Central memory CD8-positive, alpha-beta T cell (primary cell): ENCODE measurements at regions not wholly inside any gene's neighbourhood (a gene's known extent, or its start where the extent isn't known, plus 50 kb on each side); places are given as distances from the start of the nearest gene placed in this dataset.

ENCODE experiments used
- ATAC-seq: fragments of 150-1000 bp; cut with Tn5 transposase; replicated peaks from 2 replicates; pipeline ENCODE4 v1.10.0; 2022; ENCODE audit warnings: mild to moderate bottlenecking, moderate FRiP score, moderate number of reproducible peaks; ENCODE audit not compliant: poor library complexity, severe bottlenecking; ENCODE audit errors: extremely low read depth
- DNase-seq, 2 donors: peaks; one replicate each; pipeline ENCODE4 v3.0.0; 2021; ENCODE audit warnings: low spot score in 2 of 2
- H3K27ac Mint-ChIP-seq: one replicate; pipeline ENCODE4 v1.8.0; 2022; ENCODE audit warnings: low read depth, mild to moderate bottlenecking, moderate library complexity, mixed read lengths
- H3K27me3 Mint-ChIP-seq: one replicate; pipeline ENCODE4 v1.8.0; 2022; ENCODE audit warnings: mixed read lengths
- H3K36me3 Mint-ChIP-seq: one replicate; pipeline ENCODE4 v1.8.0; 2022; ENCODE audit warnings: mild to moderate bottlenecking, moderate library complexity, mixed read lengths; ENCODE audit not compliant: insufficient read depth
- H3K4me1 Mint-ChIP-seq: one replicate; pipeline ENCODE4 v1.8.0; 2022; ENCODE audit warnings: mixed read lengths
- H3K4me3 Mint-ChIP-seq: one replicate; pipeline ENCODE4 v1.8.0; 2022; ENCODE audit warnings: mild to moderate bottlenecking, moderate library complexity, mixed read lengths
- H3K9me3 Mint-ChIP-seq: one replicate; pipeline ENCODE4 v1.8.0; 2022; ENCODE audit warnings: mixed read lengths

- H3K4me1 Mint-ChIP-seq: no peaks in the 10 kb centered on the region
These were observed 409.5 kb upstream of the FIGN start for GRCh38 chr2:164145093-164145987.

GRCh38 chr2:164143183-164143930, 407.5 kb upstream of the FIGN start:
- no peak overlapping the region for H3K27ac Mint-ChIP-seq
- DNase-seq (no peak), ATAC-seq (no peak)
- H3K4me3 Mint-ChIP-seq: no peak overlapping the region
- H3K36me3 Mint-ChIP-seq: peaks cover 2% of the 10 kb centered on the region
- H3K9me3 Mint-ChIP-seq: peaks cover 6% of the 10 kb centered on the region
- no peaks in the 10 kb centered on the region for H3K27me3 Mint-ChIP-seq
- H3K4me1 Mint-ChIP-seq: no peaks in the 10 kb centered on the region

More at GRCh38 chr2:164145093-164145987, 409.5 kb upstream of the FIGN start:
- H3K4me3 Mint-ChIP-seq: no peak overlapping the region
- peaks cover 2% of the 10 kb centered on the region for H3K36me3 Mint-ChIP-seq
- ATAC-seq: no peak
- H3K9me3 Mint-ChIP-seq: peaks cover 15% of the 10 kb centered on the region
- DNase-seq: no peak
- H3K27ac Mint-ChIP-seq: no peak overlapping the region
- no peaks in the 10 kb centered on the region for H3K27me3 Mint-ChIP-seq

- peaks cover 2% of the 10 kb centered on the region for H3K36me3 Mint-ChIP-seq
- no peaks in the 10 kb centered on the region for H3K27me3 Mint-ChIP-seq
- H3K4me1 Mint-ChIP-seq: no peaks in the 10 kb centered on the region
- H3K9me3 Mint-ChIP-seq: peaks cover 6% of the 10 kb centered on the region
- H3K27ac Mint-ChIP-seq: no peak overlapping the region
- ATAC-seq (no peak), DNase-seq (no peak)
- H3K4me3 Mint-ChIP-seq: no peak overlapping the region
These were observed 406.9 kb upstream of the FIGN start for GRCh38 chr2:164142755-164143154.

GRCh38 chr2:164141271-164141670, 405.5 kb upstream of the FIGN start:
- peaks cover 2% of the 10 kb centered on the region for H3K36me3 Mint-ChIP-seq
- no peak overlapping the region for H3K27ac Mint-ChIP-seq

GRCh38 chr2:164138750-164139149, 402.9 kb upstream of the FIGN start:
- Mint-ChIP-seq H3K4me1 (no peaks in the 10 kb centered on the region), H3K27me3 (no peaks in the 10 kb centered on the region), H3K9me3 (no peaks in the 10 kb centered on the region), H3K4me3 (no peak overlapping the region), H3K36me3 (no peaks in the 10 kb centered on the region), H3K27ac (no peak overlapping the region)
- DNase-seq (no peak), ATAC-seq (no peak)

More at GRCh38 chr2:164141271-164141670, 405.5 kb upstream of the FIGN start:
- H3K4me3 Mint-ChIP-seq: no peak overlapping the region
- no peaks in the 10 kb centered on the region for H3K4me1 Mint-ChIP-seq
- no peak for DNase-seq
- peaks cover 6% of the 10 kb centered on the region for H3K9me3 Mint-ChIP-seq
- no peak for ATAC-seq
- H3K27me3 Mint-ChIP-seq: no peaks in the 10 kb centered on the region

- no peaks in the 10 kb centered on the region for H3K27me3 Mint-ChIP-seq
- no peak overlapping the region for H3K4me3 Mint-ChIP-seq
- H3K27ac Mint-ChIP-seq: no peak overlapping the region
- H3K36me3 Mint-ChIP-seq: no peaks in the 10 kb centered on the region
- no peaks in the 10 kb centered on the region for H3K9me3 Mint-ChIP-seq
- H3K4me1 Mint-ChIP-seq: no peaks in the 10 kb centered on the region
- ATAC-seq (no peak), DNase-seq (no peak)
These were observed 398.5 kb upstream of the FIGN start for GRCh38 chr2:164134336-164134735.

GRCh38 chr2:164127971-164128527, 392.2 kb upstream of the FIGN start:
- Mint-ChIP-seq H3K36me3 (no peaks in the 10 kb centered on the region), H3K4me3 (no peak overlapping the region), H3K27ac (no peak overlapping the region), H3K9me3 (no peaks in the 10 kb centered on the region), H3K27me3 (no peaks in the 10 kb centered on the region), H3K4me1 (no peaks in the 10 kb centered on the region)
- ATAC-seq (no peak), DNase-seq (no peak)

GRCh38 chr2:164126960-164127660, 391.3 kb upstream of the FIGN start:
- Mint-ChIP-seq H3K27ac (no peak overlapping the region), H3K4me3 (no peak overlapping the region), H3K4me1 (no peaks in the 10 kb centered on the region), H3K27me3 (no peaks in the 10 kb centered on the region), H3K36me3 (no peaks in the 10 kb centered on the region), H3K9me3 (no peaks in the 10 kb centered on the region)
- no peak for ATAC-seq
- no peak for DNase-seq

- no peak for DNase-seq
- no peak for ATAC-seq
- H3K27ac Mint-ChIP-seq: no peak overlapping the region
- peaks cover 10% of the 10 kb centered on the region for H3K9me3 Mint-ChIP-seq
- no peaks in the 10 kb centered on the region for H3K36me3 Mint-ChIP-seq
- H3K4me3 Mint-ChIP-seq: no peak overlapping the region
- H3K27me3 Mint-ChIP-seq: no peaks in the 10 kb centered on the region
- H3K4me1 Mint-ChIP-seq: no peaks in the 10 kb centered on the region
These were observed 380.0 kb upstream of the FIGN start for GRCh38 chr2:164115806-164116205.

- no peak for ATAC-seq
- no peak for DNase-seq
- Mint-ChIP-seq H3K4me1 (no peaks in the 10 kb centered on the region), H3K4me3 (no peak overlapping the region), H3K27ac (no peak overlapping the region), H3K27me3 (no peaks in the 10 kb centered on the region), H3K36me3 (no peaks in the 10 kb centered on the region), H3K9me3 (peaks cover 10% of the 10 kb centered on the region)
These were observed 379.1 kb upstream of the FIGN start for GRCh38 chr2:164114937-164115336.

GRCh38 chr2:164112105-164112504, 376.3 kb upstream of the FIGN start:
- Mint-ChIP-seq H3K4me3 (no peak overlapping the region), H3K9me3 (no peaks in the 10 kb centered on the region), H3K27ac (no peak overlapping the region), H3K4me1 (no peaks in the 10 kb centered on the region), H3K27me3 (no peaks in the 10 kb centered on the region), H3K36me3 (no peaks in the 10 kb centered on the region)
- no peak for ATAC-seq
- DNase-seq: no peak

GRCh38 chr2:164110515-164110914, 374.7 kb upstream of the FIGN start:
- Mint-ChIP-seq H3K4me3 (no peak overlapping the region), H3K27me3 (no peaks in the 10 kb centered on the region), H3K36me3 (no peaks in the 10 kb centered on the region), H3K27ac (no peak overlapping the region), H3K4me1 (no peaks in the 10 kb centered on the region), H3K9me3 (peaks cover 9% of the 10 kb centered on the region)
- DNase-seq (no peak), ATAC-seq (no peak)
